Astrocyte (in vitro differentiated cells and primary cell): ENCODE measurements at regions not wholly inside any gene's neighbourhood (a gene's known extent, or its start where the extent isn't known, plus 50 kb on each side); places are given as distances from the start of the nearest gene placed in this dataset.

Experiments used
- DNase-seq: peaks from one replicate; pipeline ENCODE4 v3.0.0-alpha.2; 2010; ENCODE audit warnings: low read depth
- FAIRE-seq: peaks from 2 replicates; lab custom pipeline; 2011; peaks lifted over from hg19 to GRCh38; lab: Jason Lieb, UNC
- H2AFZ ChIP-seq: 2 replicates; pipeline ENCODE4 v1.6.0; 2012; ENCODE audit warnings: low read depth, low read length, inconsistent platforms
- H3K27ac ChIP-seq: 2 replicates; pipeline ENCODE4 v1.5.1; 2011; ENCODE audit warnings: low read depth, low read length, inconsistent platforms
- H3K27me3 ChIP-seq: 2 replicates; pipeline ENCODE4 v1.6.0; 2011; ENCODE audit warnings: low read length, inconsistent platforms; ENCODE audit not compliant: insufficient read depth
- H3K36me3 ChIP-seq: 2 replicates; pipeline ENCODE4 v1.5.1; 2011; ENCODE audit warnings: low read length, inconsistent platforms; ENCODE audit not compliant: insufficient read depth
- H3K4me1 ChIP-seq: 2 replicates; pipeline ENCODE4 v1.5.1; 2011; ENCODE audit warnings: low read length, inconsistent platforms; ENCODE audit not compliant: insufficient read depth
- H3K4me2 ChIP-seq: 2 replicates; pipeline ENCODE4 v1.6.0; 2012; ENCODE audit warnings: low read length, inconsistent platforms
- H3K4me3 ChIP-seq: 2 replicates; pipeline ENCODE4 v1.5.1; 2011; ENCODE audit warnings: low read depth, mild to moderate bottlenecking, low read length, inconsistent platforms; ENCODE audit not compliant: insufficient read depth
- H3K79me2 ChIP-seq: 2 replicates; pipeline ENCODE4 v1.6.0; 2012; ENCODE audit warnings: mild to moderate bottlenecking, low read length, inconsistent platforms; ENCODE audit not compliant: insufficient read depth
- H3K9ac ChIP-seq: 2 replicates; pipeline ENCODE4 v1.6.0; 2012; ENCODE audit warnings: mild to moderate bottlenecking, low read length, inconsistent platforms
- H3K9me3 ChIP-seq: 2 replicates; pipeline ENCODE4 v1.5.1; 2012; ENCODE audit warnings: low read depth, mild to moderate bottlenecking, low read length, inconsistent platforms; ENCODE audit not compliant: insufficient read depth
- H4K20me1 ChIP-seq: 2 replicates; pipeline ENCODE4 v1.6.0; 2012; ENCODE audit warnings: low read length, inconsistent platforms; ENCODE audit not compliant: insufficient read depth
- H3K27ac Mint-ChIP-seq: one replicate; pipeline ENCODE4 v1.8.0; 2021; ENCODE audit warnings: mild to moderate bottlenecking, mixed read lengths; ENCODE audit not compliant: unreplicated experiment
- H3K27me3 Mint-ChIP-seq: one replicate; pipeline ENCODE4 v1.8.0; 2021; ENCODE audit warnings: low read depth, mixed read lengths; ENCODE audit not compliant: unreplicated experiment
- H3K36me3 Mint-ChIP-seq: one replicate; pipeline ENCODE4 v1.8.0; 2021; ENCODE audit warnings: low read depth, mixed read lengths; ENCODE audit not compliant: unreplicated experiment
- H3K4me1 Mint-ChIP-seq: one replicate; pipeline ENCODE4 v1.8.0; 2021; ENCODE audit warnings: low read depth, mixed read lengths; ENCODE audit not compliant: unreplicated experiment
- H3K4me3 Mint-ChIP-seq: one replicate; pipeline ENCODE4 v1.8.0; 2021; ENCODE audit warnings: mild to moderate bottlenecking, moderate library complexity, mixed read lengths; ENCODE audit not compliant: unreplicated experiment
- H3K9me3 Mint-ChIP-seq: one replicate; pipeline ENCODE4 v1.8.0; 2021; ENCODE audit warnings: mild to moderate bottlenecking, mixed read lengths; ENCODE audit not compliant: unreplicated experiment
- EZH2 ChIP-seq: IDR thresholded peaks from 2 replicates; pipeline ENCODE4 v1.6.1; 2012; ENCODE audit warnings: mild to moderate bottlenecking, low read length, inconsistent platforms; ENCODE audit not compliant: insufficient read depth
- TF ChIP-seq, protein P1 (sequence below): IDR thresholded peaks from 2 replicates; pipeline ENCODE4 v1.5.1; 2011; ENCODE audit warnings: low read depth, mild to moderate bottlenecking, inconsistent platforms, low read length, moderate library complexity; ENCODE audit not compliant: insufficient read depth

DNA sequence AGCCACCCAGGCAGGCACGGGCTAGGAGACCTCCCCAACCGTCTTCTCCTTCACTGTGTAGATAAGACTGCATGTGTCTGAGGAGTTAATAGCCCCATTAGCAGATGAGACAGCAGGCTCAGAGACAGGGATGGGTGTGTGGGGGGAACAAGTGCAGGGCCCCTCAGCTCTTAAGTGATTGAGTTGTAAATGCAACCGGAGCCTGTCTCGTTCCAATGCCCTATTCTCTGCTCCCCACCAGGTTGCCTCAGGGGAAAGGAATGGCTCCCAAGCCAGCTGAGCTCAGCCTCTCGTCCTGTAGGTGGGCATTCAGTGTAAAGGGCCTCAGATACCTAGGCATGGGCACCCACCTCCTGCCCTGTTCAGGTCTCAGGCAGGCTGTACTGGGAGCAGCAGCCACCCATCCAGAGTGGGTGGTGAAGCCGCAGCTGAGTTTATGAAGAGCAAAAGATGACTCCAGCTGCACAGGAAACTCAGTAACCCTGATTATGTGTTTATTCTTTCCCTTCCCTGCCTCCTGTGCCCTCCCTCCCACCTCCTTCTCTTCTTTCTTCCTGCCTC is 87.3 kb downstream of the PJA1 start:
- Mint-ChIP-seq H3K9me3 (no peaks in the 10 kb centered on the region), H3K36me3 (no peaks in the 10 kb centered on the region), H3K4me1 (no peaks in the 10 kb centered on the region), H3K27me3 (peaks cover 6% of the 10 kb centered on the region), H3K27ac (no peak overlapping the region), H3K4me3 (no peak overlapping the region)
- Histone ChIP-seq H3K4me2 (no peak overlapping the region), H3K79me2 (no peaks in the 10 kb centered on the region), H2AFZ (no peak overlapping the region), H3K9ac (no peak overlapping the region), H3K9me3 (no peaks in the 10 kb centered on the region), H3K27ac (no peak overlapping the region), H3K27me3 (no peaks in the 10 kb centered on the region), H3K36me3 (no peaks in the 10 kb centered on the region), H3K4me3 (no peak overlapping the region), H4K20me1 (no peaks in the 10 kb centered on the region), H3K4me1 (no peaks in the 10 kb centered on the region)
- no peak for TF ChIP-seq EZH2
- TF ChIP-seq, protein P1, sequence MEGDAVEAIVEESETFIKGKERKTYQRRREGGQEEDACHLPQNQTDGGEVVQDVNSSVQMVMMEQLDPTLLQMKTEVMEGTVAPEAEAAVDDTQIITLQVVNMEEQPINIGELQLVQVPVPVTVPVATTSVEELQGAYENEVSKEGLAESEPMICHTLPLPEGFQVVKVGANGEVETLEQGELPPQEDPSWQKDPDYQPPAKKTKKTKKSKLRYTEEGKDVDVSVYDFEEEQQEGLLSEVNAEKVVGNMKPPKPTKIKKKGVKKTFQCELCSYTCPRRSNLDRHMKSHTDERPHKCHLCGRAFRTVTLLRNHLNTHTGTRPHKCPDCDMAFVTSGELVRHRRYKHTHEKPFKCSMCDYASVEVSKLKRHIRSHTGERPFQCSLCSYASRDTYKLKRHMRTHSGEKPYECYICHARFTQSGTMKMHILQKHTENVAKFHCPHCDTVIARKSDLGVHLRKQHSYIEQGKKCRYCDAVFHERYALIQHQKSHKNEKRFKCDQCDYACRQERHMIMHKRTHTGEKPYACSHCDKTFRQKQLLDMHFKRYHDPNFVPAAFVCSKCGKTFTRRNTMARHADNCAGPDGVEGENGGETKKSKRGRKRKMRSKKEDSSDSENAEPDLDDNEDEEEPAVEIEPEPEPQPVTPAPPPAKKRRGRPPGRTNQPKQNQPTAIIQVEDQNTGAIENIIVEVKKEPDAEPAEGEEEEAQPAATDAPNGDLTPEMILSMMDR, result no peak
- FAIRE-seq, result no peak
- no peak for DNase-seq

DNA sequence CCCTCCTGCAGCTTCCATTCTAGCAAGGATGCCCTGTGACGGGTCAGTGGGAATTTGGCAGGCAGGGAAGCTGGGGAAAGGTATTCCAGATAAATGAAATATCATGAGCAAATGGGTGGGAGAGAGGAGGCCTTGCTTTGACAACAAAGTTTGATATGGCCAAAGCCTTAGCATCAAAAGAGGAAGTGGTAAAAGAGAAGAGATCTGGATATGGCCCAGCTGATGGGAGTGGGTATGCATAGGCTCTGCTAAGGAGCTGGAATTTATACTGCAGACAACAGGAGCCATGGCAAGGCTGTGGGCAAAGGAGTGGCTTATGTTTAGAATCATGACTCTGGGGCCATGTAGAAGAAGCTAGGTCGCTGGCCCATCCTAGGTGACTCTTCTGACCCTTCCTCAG is 89.2 kb downstream of the PJA1 start:
- no peak overlapping the region for H3K4me2 ChIP-seq
- Mint-ChIP-seq H3K36me3 (no peaks in the 10 kb centered on the region), H3K4me1 (no peaks in the 10 kb centered on the region), H3K27ac (no peak overlapping the region), H3K27me3 (peaks cover 6% of the 10 kb centered on the region), H3K9me3 (no peaks in the 10 kb centered on the region), H3K4me3 (no peak overlapping the region)
- H3K27me3 ChIP-seq, result no peaks in the 10 kb centered on the region
- no peaks in the 10 kb centered on the region for H4K20me1 ChIP-seq
- no peak for FAIRE-seq
- no peaks in the 10 kb centered on the region for H3K4me1 ChIP-seq
- no peaks in the 10 kb centered on the region for H3K79me2 ChIP-seq
- H3K27ac ChIP-seq, result no peak overlapping the region
- no peak overlapping the region for H3K9ac ChIP-seq
- no peak overlapping the region for H2AFZ ChIP-seq
- TF ChIP-seq, protein P1, result no peak
- no peak for TF ChIP-seq EZH2
- no peak for DNase-seq
- no peak overlapping the region for H3K4me3 ChIP-seq
- H3K36me3 ChIP-seq, result no peaks in the 10 kb centered on the region
- H3K9me3 ChIP-seq, result no peaks in the 10 kb centered on the region

DNA sequence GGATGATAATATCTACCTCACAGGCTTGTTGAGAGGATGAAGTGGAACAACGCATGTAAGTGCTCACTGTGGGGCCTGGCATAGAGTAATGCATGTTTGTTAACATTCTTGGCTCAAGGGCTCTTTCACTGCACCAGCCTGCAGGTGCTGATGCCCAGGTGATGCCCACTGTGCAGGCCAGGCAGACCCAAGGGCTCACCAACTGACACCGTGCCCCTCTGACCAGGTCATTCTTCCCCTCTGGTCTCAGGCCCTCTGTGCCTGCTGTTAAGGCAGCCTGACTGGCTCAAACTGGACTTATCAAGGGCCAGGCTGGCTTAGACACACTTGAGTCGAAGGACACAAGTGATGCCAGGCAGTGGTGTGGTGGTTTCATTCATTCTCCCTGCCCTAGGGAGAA is 90.5 kb downstream of the PJA1 start:
- DNase-seq (no peak), FAIRE-seq (no peak)
- Histone ChIP-seq H3K4me2 (no peak overlapping the region), H2AFZ (no peak overlapping the region), H3K4me3 (no peak overlapping the region), H3K27ac (no peak overlapping the region), H3K4me1 (no peaks in the 10 kb centered on the region), H4K20me1 (no peaks in the 10 kb centered on the region), H3K79me2 (no peaks in the 10 kb centered on the region), H3K36me3 (no peaks in the 10 kb centered on the region), H3K27me3 (no peaks in the 10 kb centered on the region), H3K9me3 (no peaks in the 10 kb centered on the region), H3K9ac (no peak overlapping the region)
- no peaks in the 10 kb centered on the region for H3K9me3 Mint-ChIP-seq
- peaks cover 6% of the 10 kb centered on the region for H3K27me3 Mint-ChIP-seq
- no peak overlapping the region for H3K4me3 Mint-ChIP-seq
- no peak overlapping the region for H3K27ac Mint-ChIP-seq
- H3K36me3 Mint-ChIP-seq, result no peaks in the 10 kb centered on the region
- TF ChIP-seq, protein P1, result no peak
- TF ChIP-seq EZH2, result no peak
- no peaks in the 10 kb centered on the region for H3K4me1 Mint-ChIP-seq
